H1 (cell line): ENCODE measurements at regions not wholly inside any gene's neighbourhood (a gene's known extent, or its start where the extent isn't known, plus 50 kb on each side); places are given as distances from the start of the nearest gene placed in this dataset.

Source experiments
- CTCF ChIA-PET: fragments of 300-600 bp; sonication (Branson Sonifier 250); formaldehyde crosslinking; loops from one replicate; lab custom pipeline; 2021; ENCODE audit not compliant: partially characterized antibody; lab: Charles Lee
- POLR2A ChIA-PET: fragments of 300-600 bp; sonication (Branson Sonifier 250); formaldehyde crosslinking; loops from one replicate; lab custom pipeline; 2021; ENCODE audit warnings: inconsistent platforms; ENCODE audit not compliant: partially characterized antibody; lab: Charles Lee
- DNase-seq, 2 experiments: peaks; one replicate each; pipeline versions ENCODE4 v3.0.0 to v3.0.0-alpha.2; 2010 to 2022; ENCODE audit warnings: low spot score in 2 of 2, low read depth in 1 of 2, mixed read lengths in 1 of 2
- FAIRE-seq: peaks from 2 replicates; lab custom pipeline; 2011; peaks lifted over from hg19 to GRCh38; lab: Jason Lieb, UNC
- H2AFZ ChIP-seq: 2 replicates; pipeline ENCODE4 v1.8.1; 2012; ENCODE audit warnings: low read length, inconsistent platforms
- H2AK5ac ChIP-seq: 2 replicates; pipeline ENCODE4 v1.6.1; 2013; ENCODE audit warnings: low read depth, low read length
- H2BK120ac ChIP-seq: replicated peaks from 2 replicates; pipeline ENCODE3; 2013; ENCODE audit warnings: low read depth, low read length, inconsistent platforms
- H2BK12ac ChIP-seq: 2 replicates; pipeline ENCODE4 v1.6.1; 2013; ENCODE audit warnings: low read depth, low read length
- H2BK15ac ChIP-seq: 2 replicates; pipeline ENCODE4 v1.6.1; 2013; ENCODE audit warnings: low read length
- H2BK20ac ChIP-seq: 2 replicates; pipeline ENCODE4 v1.6.1; 2013; ENCODE audit warnings: low read length
- H2BK5ac ChIP-seq: 2 replicates; pipeline ENCODE4 v1.6.1; 2013; ENCODE audit warnings: low read depth, low read length
- H3K14ac ChIP-seq: 2 replicates; pipeline ENCODE4 v1.6.1; 2013; ENCODE audit warnings: inconsistent platforms; ENCODE audit not compliant: insufficient read length
- H3K18ac ChIP-seq: 2 replicates; pipeline ENCODE4 v1.6.1; 2013; ENCODE audit warnings: low read length; ENCODE audit errors: extremely low read depth
- H3K23ac ChIP-seq: 2 replicates; pipeline ENCODE4 v1.6.1; 2013; ENCODE audit warnings: inconsistent platforms; ENCODE audit not compliant: insufficient read length
- H3K23me2 ChIP-seq: 2 replicates; pipeline ENCODE4 v1.6.1; 2013; ENCODE audit warnings: low read depth, low read length
- H3K27ac ChIP-seq: 2 replicates; pipeline ENCODE4 v1.6.1; 2011; ENCODE audit warnings: low read depth, low read length, inconsistent platforms
- H3K27me3 ChIP-seq, 4 experiments: replicated peaks in 1 of 4; 1 replicate in 1 of 4; 2 replicates in 3 of 4; pipeline versions ENCODE4 v1.6.1 to v1.8.1; 2011 to 2013; ENCODE audit warnings: low read length in 3 of 4, mild to moderate bottlenecking in 3 of 4, inconsistent platforms in 2 of 4, mixed read lengths in 2 of 4, moderate library complexity in 1 of 4; ENCODE audit not compliant: control insufficient read depth in 3 of 4, insufficient read depth in 3 of 4; ENCODE audit errors: extremely low read depth in 1 of 4
- H3K36me3 ChIP-seq, 4 experiments: 2 replicates each; pipeline versions ENCODE4 v1.6.1 to v1.8.1; 2011 to 2013; ENCODE audit warnings: mild to moderate bottlenecking in 4 of 4, low read length in 3 of 4, moderate library complexity in 2 of 4, control low read depth in 1 of 4, inconsistent platforms in 1 of 4; ENCODE audit not compliant: insufficient read depth in 4 of 4, control insufficient read depth in 2 of 4
- H3K4ac ChIP-seq: replicated peaks from 2 replicates; pipeline ENCODE3; 2013; ENCODE audit warnings: low read length, low read depth, mixed read lengths, inconsistent platforms; ENCODE audit not compliant: insufficient read length
- H3K4me1 ChIP-seq, 4 experiments: replicated peaks in 1 of 4; 1 replicate in 1 of 4; 2 replicates in 3 of 4; pipeline versions ENCODE4 v1.6.1 to v1.8.1; 2011 to 2013; ENCODE audit warnings: low read length in 3 of 4, inconsistent platforms in 2 of 4, mixed read lengths in 1 of 4; ENCODE audit not compliant: insufficient read depth in 4 of 4, control insufficient read depth in 3 of 4
- H3K4me2 ChIP-seq, 2 experiments: 2 replicates each; pipeline versions ENCODE4 v1.6.1 to v1.8.1; 2011 to 2013; ENCODE audit warnings: low read depth in 2 of 2, low read length in 2 of 2, control low read depth in 1 of 2, inconsistent platforms in 1 of 2, mild to moderate bottlenecking in 1 of 2; ENCODE audit not compliant: insufficient read depth in 1 of 2
- H3K4me3 ChIP-seq, 4 experiments: fragments of 200-600, 300-600 bp in 1 of 4; sonication (generic), shearing (Covaris generic), sonication (Bioruptor Twin) in 1 of 4; 2 replicates each; pipeline versions ENCODE4 v1.5.1 to v1.8.1; 2011 to 2016; ENCODE audit warnings: low read length in 4 of 4, low read depth in 3 of 4, control low read depth in 2 of 4, inconsistent platforms in 2 of 4, mild to moderate bottlenecking in 2 of 4, mixed read lengths in 1 of 4, moderate library complexity in 1 of 4; ENCODE audit not compliant: insufficient read depth in 2 of 4; ENCODE audit errors: extremely low read depth in 1 of 4
- H3K56ac ChIP-seq: replicated peaks from 2 replicates; pipeline ENCODE3; 2013; ENCODE audit warnings: low read depth, mild to moderate bottlenecking, mixed read lengths, low read length, inconsistent platforms; ENCODE audit not compliant: insufficient read length
- H3K79me1 ChIP-seq: 2 replicates; pipeline ENCODE4 v1.6.1; 2013; ENCODE audit warnings: low read depth, low read length, control low read depth
- H3K79me2 ChIP-seq, 2 experiments: 2 replicates each; pipeline versions ENCODE4 v1.6.1 to v1.8.1; 2012 to 2013; ENCODE audit warnings: low read length in 2 of 2, mild to moderate bottlenecking in 2 of 2, inconsistent platforms in 1 of 2; ENCODE audit not compliant: insufficient read depth in 2 of 2, control insufficient read depth in 1 of 2
- H3K9ac ChIP-seq, 4 experiments: replicated peaks in 1 of 4; 1 replicate in 1 of 4; 2 replicates in 3 of 4; pipeline versions ENCODE4 v1.6.1 to v1.8.1; 2011 to 2013; ENCODE audit warnings: low read depth in 3 of 4, low read length in 3 of 4, control low read depth in 2 of 4, mild to moderate bottlenecking in 2 of 4, moderate library complexity in 2 of 4, inconsistent platforms in 1 of 4; ENCODE audit errors: extremely low read depth in 1 of 4
- H3K9me3 ChIP-seq, 2 experiments: 2 replicates each; pipeline versions ENCODE4 v1.6.1 to v1.8.1; 2012 to 2013; ENCODE audit warnings: mild to moderate bottlenecking in 2 of 2, moderate library complexity in 2 of 2, control low read depth in 1 of 2, inconsistent platforms in 1 of 2, low read depth in 1 of 2, low read length in 1 of 2, mixed read lengths in 1 of 2; ENCODE audit not compliant: insufficient read depth in 2 of 2
- H4K20me1 ChIP-seq, 2 experiments: replicated peaks in 1 of 2; 2 replicates each; pipeline versions ENCODE3 to v1.8.1; 2011 to 2013; ENCODE audit warnings: inconsistent platforms in 2 of 2, low read length in 2 of 2, mild to moderate bottlenecking in 1 of 2; ENCODE audit not compliant: insufficient read depth in 2 of 2, control insufficient read depth in 1 of 2
- H4K5ac ChIP-seq: 2 replicates; pipeline ENCODE4 v1.6.1; 2013; ENCODE audit warnings: low read length, low read depth, mixed read lengths, inconsistent platforms; ENCODE audit not compliant: insufficient read length
- H4K8ac ChIP-seq: 2 replicates; pipeline ENCODE4 v1.8.0; 2013; ENCODE audit warnings: mild to moderate bottlenecking, moderate library complexity, low read length, inconsistent platforms; ENCODE audit not compliant: insufficient read depth; ENCODE audit errors: extremely low read depth
- H4K91ac ChIP-seq: replicated peaks from 2 replicates; pipeline ENCODE3; 2013; ENCODE audit warnings: low read length, mixed read lengths, inconsistent platforms; ENCODE audit not compliant: insufficient read length
- ATF2 ChIP-seq: IDR thresholded peaks from 2 replicates; pipeline ENCODE4 v1.6.1; 2012; ENCODE audit warnings: low read length, inconsistent platforms
- CBX5 ChIP-seq: fragments of 300-800, 300-1000 bp; sonication (generic); IDR thresholded peaks from 2 replicates; pipeline ENCODE4 v1.7.1; 2016; ENCODE audit warnings: antibody characterized with exemption, low read length, low read depth
- EGR1 ChIP-seq: IDR thresholded peaks from 2 replicates; pipeline ENCODE4 v1.6.1; 2011; ENCODE audit warnings: low read depth, low read length, borderline replicate concordance
- HDAC2 ChIP-seq, 2 experiments: fragments of 300-600 bp in 1 of 2; sonication (generic) in 1 of 2; IDR thresholded peaks; 2 replicates each; pipeline ENCODE4 v1.6.1; 2011 to 2012; ENCODE audit warnings: low read depth in 2 of 2, low read length in 2 of 2, mild to moderate bottlenecking in 2 of 2, moderate library complexity in 2 of 2, borderline replicate concordance in 1 of 2, inconsistent platforms in 1 of 2
- POLR2A ChIP-seq, 2 experiments: IDR thresholded peaks; 1 replicate in 1 of 2; 2 replicates in 1 of 2; pipeline ENCODE4 v1.6.1; 2011; ENCODE audit warnings: low read depth in 2 of 2, low read length in 2 of 2, mild to moderate bottlenecking in 2 of 2; ENCODE audit errors: control extremely low read depth in 1 of 2
- WGBS, 2 experiments: shearing (Covaris generic) in 1 of 2; methylation state at CpG; one replicate each; pipeline versions ENCODE4 v1.1.6 to v1.1.7; 2013 to 2015; ENCODE audit warnings: low lambda C conversion rate in 2 of 2, mixed read lengths in 2 of 2, inconsistent platforms in 1 of 2, low coverage in 1 of 2, missing lambda C conversion rate in 1 of 2; ENCODE audit not compliant: insufficient replicate concordance in 2 of 2, insufficient coverage in 1 of 2, insufficient read length in 1 of 2; ENCODE audit errors: extremely low coverage in 1 of 2, missing lambda C conversion rate in 1 of 2; 5-methylcytosine and 5-hydroxymethylcytosine counted together

- Histone ChIP-seq H4K5ac (no peak overlapping the region), H3K18ac (no peak overlapping the region), H4K8ac (no peak overlapping the region), H2AK5ac (no peak overlapping the region), H3K4ac (no peak overlapping the region), H3K79me1 (no peaks in the 10 kb centered on the region), H3K56ac (no peak overlapping the region), H3K4me2 (no peak overlapping the region), H3K36me3 (no peaks in the 10 kb centered on the region), H3K23me2 (no peaks in the 10 kb centered on the region), H3K4me1 (peaks cover 0 to 7% (median 2%) of the 10 kb centered on the region in 4 experiments; a peak in 2 of 7 replicates), H2BK120ac (no peak overlapping the region), H2BK20ac (no peak overlapping the region), H3K9ac (no peak overlapping the region), H3K27me3 (no peaks in the 10 kb centered on the region), H2BK5ac (no peak overlapping the region), H2BK15ac (no peak overlapping the region), H3K27ac (no peak overlapping the region), H3K14ac (no peak overlapping the region), H3K4me3 (no peak overlapping the region), H4K91ac (no peak overlapping the region), H2AFZ (no peak overlapping the region), H3K9me3 (no peaks in the 10 kb centered on the region), H4K20me1 (no peaks in the 10 kb centered on the region), H2BK12ac (no peak overlapping the region), H3K79me2 (no peaks in the 10 kb centered on the region), H3K23ac (no peak overlapping the region)
- 83% methylated on average over 4 of the region's 4 CpGs; no CpG with 5 or more reads in 1 of the 2 experiments for WGBS, 2 experiments
- FAIRE-seq (no peak), DNase-seq (no peak)
- ChIA-PET POLR2A (no interaction called here), CTCF (interaction anchor here (0.7 to 1.8 kb wide), 8 partner anchors 9 to 100 kb away, joined by 3 to 5 read pairs (median 3); no protein-coding TSS in a partner anchor)
- no peak for TF ChIP-seq CBX5
- no peak for TF ChIP-seq ATF2
- TF ChIP-seq EGR1: no peak
- no peak for TF ChIP-seq HDAC2 (IDR thresholded peaks at IDR 0.05; ENCODE audit: borderline replicate concordance in 1 of 2, low read depth in 2 of 2, low read length in 2 of 2)
- TF ChIP-seq POLR2A (IDR thresholded peaks at IDR 0.05; ENCODE audit: control extremely low read depth in 1 of 2, low read depth in 2 of 2, low read length in 2 of 2): no peak
Measured at GRCh38 chr11:33588056-33588455, 112.6 kb downstream of the C11orf91 start.
